ENCODE measurements at regions not wholly inside any gene's neighbourhood (a gene's known extent, or its start where the extent isn't known, plus 50 kb on each side); places are given as distances from the start of the nearest gene placed in this dataset.

- no peak for TF ChIP-seq POLR2A (IDR thresholded peaks at IDR 0.05)
- TF ChIP-seq, protein P1, sequence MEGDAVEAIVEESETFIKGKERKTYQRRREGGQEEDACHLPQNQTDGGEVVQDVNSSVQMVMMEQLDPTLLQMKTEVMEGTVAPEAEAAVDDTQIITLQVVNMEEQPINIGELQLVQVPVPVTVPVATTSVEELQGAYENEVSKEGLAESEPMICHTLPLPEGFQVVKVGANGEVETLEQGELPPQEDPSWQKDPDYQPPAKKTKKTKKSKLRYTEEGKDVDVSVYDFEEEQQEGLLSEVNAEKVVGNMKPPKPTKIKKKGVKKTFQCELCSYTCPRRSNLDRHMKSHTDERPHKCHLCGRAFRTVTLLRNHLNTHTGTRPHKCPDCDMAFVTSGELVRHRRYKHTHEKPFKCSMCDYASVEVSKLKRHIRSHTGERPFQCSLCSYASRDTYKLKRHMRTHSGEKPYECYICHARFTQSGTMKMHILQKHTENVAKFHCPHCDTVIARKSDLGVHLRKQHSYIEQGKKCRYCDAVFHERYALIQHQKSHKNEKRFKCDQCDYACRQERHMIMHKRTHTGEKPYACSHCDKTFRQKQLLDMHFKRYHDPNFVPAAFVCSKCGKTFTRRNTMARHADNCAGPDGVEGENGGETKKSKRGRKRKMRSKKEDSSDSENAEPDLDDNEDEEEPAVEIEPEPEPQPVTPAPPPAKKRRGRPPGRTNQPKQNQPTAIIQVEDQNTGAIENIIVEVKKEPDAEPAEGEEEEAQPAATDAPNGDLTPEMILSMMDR (IDR thresholded peaks at IDR 0.05): no peak
Measured at GRCh38 chr2:129133692-129134641, 815.3 kb upstream of the HS6ST1 start.

Data from Peyer's patch (tissue), 4 donors.